ENCODE measurements at regions not wholly inside any gene's neighbourhood (a gene's known extent, or its start where the extent isn't known, plus 50 kb on each side); places are given as distances from the start of the nearest gene placed in this dataset.

DNA sequence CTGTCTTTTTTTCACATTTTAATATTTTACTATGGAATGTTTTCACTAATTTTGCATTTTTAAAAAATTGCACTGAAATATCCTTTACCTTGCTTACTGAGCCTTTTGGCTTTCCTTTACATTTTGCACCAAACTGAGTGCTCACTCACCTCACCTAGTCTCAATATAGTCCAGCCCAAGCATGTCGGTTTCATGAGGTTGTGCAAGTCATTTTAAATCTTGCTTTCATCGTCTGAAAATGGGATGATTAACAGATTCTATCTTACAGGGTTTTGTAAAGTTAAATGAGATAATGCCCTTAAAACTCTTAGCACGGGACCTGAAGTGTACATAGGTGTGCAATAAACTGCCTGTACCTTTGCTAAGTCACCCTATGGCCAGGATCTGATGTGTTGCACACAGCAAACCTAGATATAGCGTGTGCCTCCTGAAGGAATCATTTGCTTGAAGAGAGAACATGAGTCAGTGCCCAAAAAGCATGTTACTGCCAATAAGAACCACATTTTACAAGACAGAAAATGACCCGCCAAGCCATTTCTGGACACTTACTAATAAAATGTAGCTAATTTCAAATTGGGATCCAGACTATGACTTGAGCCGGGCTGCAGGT is 199.8 kb downstream of the JCAD start:
- POLR2A ChIA-PET, result no interaction called here
- CTCF ChIA-PET (ENCODE audit: low intra/inter-chr PET ratio), result no interaction called here
- Histone ChIP-seq H3K79me2 (ENCODE audit: control insufficient read depth, insufficient read depth, low read length) (no peaks in the 10 kb centered on the region), H3K27ac (ENCODE audit: extremely low read depth, low read depth, low read length) (no peak overlapping the region), H3K9me3 (replicated peaks; ENCODE audit: control insufficient read depth, insufficient read depth, low read depth, low read length) (no peaks in the 10 kb centered on the region), H3K9me1 (ENCODE audit: control insufficient read depth, insufficient read depth, low read length) (peaks cover 2% of the 10 kb centered on the region), H4K20me1 (replicated peaks; ENCODE audit: control insufficient read depth, insufficient read depth, low read length) (no peaks in the 10 kb centered on the region), H3K4me3 (no peak overlapping the region), H3K9ac (ENCODE audit: insufficient read depth in 1 of 2, low read depth in 2 of 2, low read length in 2 of 2) (no peak overlapping the region), H3K36me3 (ENCODE audit: control insufficient read depth, insufficient read depth, low read length) (no peaks in the 10 kb centered on the region), H3K4me2 (ENCODE audit: insufficient read depth, low read length) (no peak overlapping the region), H3K4me1 (replicated peaks in 1 of 2; ENCODE audit: control insufficient read depth in 2 of 2, insufficient read depth in 2 of 2, low read length in 2 of 2) (no peaks in the 10 kb centered on the region), H3K27me3 (ENCODE audit: control insufficient read depth in 2 of 2, insufficient read depth in 2 of 2, low read length in 2 of 2) (peaks cover 5 to 13% of the 10 kb centered on the region in 2 experiments; a peak in 3 of 5 replicates), H2AFZ (ENCODE audit: low read depth, low read length) (no peak overlapping the region)
- ATAC-seq (no peak), DNase-seq (ENCODE audit: extremely low read depth in 1 of 4, low spot score in 3 of 4) (no peak), FAIRE-seq (no peak)
- in situ Hi-C loops (cut with MboI), result no loop called here
- intact Hi-C loops (cut with micrococcal nuclease), result no loop called here
- WGBS (ENCODE audit: insufficient coverage, low coverage, missing lambda C conversion rate), result 0% methylated on average over 6 of the region's 6 CpGs
- BruUV-seq (replicated peaks), result no TSS peak
- TF ChIP-seq, protein P1, sequence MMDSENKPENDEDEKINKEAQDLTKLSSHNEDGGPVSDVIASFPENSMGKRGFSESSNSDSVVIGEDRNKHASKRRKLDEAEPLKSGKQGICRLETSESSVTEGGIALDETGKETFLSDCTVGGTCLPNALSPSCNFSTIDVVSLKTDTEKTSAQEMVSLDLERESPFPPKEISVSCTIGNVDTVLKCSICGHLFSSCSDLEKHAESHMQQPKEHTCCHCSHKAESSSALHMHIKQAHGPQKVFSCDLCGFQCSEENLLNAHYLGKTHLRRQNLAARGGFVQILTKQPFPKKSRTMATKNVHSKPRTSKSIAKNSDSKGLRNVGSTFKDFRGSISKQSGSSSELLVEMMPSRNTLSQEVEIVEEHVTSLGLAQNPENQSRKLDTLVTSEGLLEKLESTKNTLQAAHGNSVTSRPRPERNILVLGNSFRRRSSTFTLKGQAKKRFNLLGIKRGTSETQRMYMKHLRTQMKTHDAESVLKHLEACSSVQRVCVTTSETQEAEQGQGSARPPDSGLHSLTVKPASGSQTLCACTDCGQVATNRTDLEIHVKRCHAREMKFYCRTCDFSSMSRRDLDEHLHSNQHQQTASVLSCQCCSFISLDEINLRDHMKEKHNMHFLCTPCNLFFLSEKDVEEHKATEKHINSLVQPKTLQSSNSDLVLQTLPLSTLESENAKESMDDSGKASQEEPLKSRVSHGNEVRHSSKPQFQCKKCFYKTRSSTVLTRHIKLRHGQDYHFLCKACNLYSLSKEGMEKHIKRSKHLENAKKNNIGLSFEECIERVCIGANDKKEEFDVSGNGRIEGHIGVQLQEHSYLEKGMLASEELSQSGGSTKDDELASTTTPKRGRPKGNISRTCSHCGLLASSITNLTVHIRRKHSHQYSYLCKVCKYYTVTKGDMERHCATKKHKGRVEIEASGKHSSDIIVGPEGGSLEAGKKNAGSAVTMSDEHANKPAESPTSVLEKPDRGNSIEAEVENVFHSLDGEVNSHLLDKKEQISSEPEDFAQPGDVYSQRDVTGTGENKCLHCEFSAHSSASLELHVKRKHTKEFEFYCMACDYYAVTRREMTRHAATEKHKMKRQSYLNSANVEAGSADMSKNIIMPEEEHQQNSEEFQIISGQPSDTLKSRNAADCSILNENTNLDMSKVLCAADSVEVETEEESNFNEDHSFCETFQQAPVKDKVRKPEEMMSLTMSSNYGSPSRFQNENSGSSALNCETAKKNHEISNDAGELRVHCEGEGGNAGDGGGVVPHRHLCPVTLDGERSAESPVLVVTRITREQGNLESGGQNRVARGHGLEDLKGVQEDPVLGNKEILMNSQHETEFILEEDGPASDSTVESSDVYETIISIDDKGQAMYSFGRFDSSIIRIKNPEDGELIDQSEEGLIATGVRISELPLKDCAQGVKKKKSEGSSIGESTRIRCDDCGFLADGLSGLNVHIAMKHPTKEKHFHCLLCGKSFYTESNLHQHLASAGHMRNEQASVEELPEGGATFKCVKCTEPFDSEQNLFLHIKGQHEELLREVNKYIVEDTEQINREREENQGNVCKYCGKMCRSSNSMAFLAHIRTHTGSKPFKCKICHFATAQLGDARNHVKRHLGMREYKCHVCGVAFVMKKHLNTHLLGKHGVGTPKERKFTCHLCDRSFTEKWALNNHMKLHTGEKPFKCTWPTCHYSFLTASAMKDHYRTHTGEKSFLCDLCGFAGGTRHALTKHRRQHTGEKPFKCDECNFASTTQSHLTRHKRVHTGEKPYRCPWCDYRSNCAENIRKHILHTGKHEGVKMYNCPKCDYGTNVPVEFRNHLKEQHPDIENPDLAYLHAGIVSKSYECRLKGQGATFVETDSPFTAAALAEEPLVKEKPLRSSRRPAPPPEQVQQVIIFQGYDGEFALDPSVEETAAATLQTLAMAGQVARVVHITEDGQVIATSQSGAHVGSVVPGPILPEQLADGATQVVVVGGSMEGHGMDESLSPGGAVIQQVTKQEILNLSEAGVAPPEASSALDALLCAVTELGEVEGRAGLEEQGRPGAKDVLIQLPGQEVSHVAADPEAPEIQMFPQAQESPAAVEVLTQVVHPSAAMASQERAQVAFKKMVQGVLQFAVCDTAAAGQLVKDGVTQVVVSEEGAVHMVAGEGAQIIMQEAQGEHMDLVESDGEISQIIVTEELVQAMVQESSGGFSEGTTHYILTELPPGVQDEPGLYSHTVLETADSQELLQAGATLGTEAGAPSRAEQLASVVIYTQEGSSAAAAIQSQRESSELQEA (IDR thresholded peaks at IDR 0.05; ENCODE audit: low read depth), result no peak
- no peak for TF ChIP-seq YY1 (IDR thresholded peaks at IDR 0.05; ENCODE audit: borderline replicate concordance in 1 of 3, control insufficient read depth in 1 of 3, extremely low read depth in 1 of 3, insufficient read depth in 3 of 3, insufficient read length in 1 of 3, insufficient replicate concordance in 2 of 3, low read depth in 1 of 3, low read length in 2 of 3)
- TF ChIP-seq ILF3 (IDR thresholded peaks at IDR 0.05; ENCODE audit: borderline replicate concordance), result no peak
- TF ChIP-seq TRIM28 (IDR thresholded peaks at IDR 0.05), result no peak
- TF ChIP-seq FOXJ2 (tag; IDR thresholded peaks at IDR 0.05), result no peak
- TF ChIP-seq ZNF408 (CRISPR knock-in tag; IDR thresholded peaks at IDR 0.05; ENCODE audit: low read depth), result no peak
- TF ChIP-seq, protein P2, sequence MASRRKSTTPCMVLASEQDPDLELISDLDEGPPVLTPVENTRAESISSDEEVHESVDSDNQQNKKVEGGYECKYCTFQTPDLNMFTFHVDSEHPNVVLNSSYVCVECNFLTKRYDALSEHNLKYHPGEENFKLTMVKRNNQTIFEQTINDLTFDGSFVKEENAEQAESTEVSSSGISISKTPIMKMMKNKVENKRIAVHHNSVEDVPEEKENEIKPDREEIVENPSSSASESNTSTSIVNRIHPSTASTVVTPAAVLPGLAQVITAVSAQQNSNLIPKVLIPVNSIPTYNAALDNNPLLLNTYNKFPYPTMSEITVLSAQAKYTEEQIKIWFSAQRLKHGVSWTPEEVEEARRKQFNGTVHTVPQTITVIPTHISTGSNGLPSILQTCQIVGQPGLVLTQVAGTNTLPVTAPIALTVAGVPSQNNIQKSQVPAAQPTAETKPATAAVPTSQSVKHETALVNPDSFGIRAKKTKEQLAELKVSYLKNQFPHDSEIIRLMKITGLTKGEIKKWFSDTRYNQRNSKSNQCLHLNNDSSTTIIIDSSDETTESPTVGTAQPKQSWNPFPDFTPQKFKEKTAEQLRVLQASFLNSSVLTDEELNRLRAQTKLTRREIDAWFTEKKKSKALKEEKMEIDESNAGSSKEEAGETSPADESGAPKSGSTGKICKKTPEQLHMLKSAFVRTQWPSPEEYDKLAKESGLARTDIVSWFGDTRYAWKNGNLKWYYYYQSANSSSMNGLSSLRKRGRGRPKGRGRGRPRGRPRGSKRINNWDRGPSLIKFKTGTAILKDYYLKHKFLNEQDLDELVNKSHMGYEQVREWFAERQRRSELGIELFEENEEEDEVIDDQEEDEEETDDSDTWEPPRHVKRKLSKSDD (conservative IDR thresholded peaks at IDR 0.05; ENCODE audit: low read length), result no peak
- TF ChIP-seq ZNF57 (CRISPR knock-in tag; IDR thresholded peaks at IDR 0.05), result no peak
- no peak for TF ChIP-seq RUNX1 (IDR thresholded peaks at IDR 0.05; ENCODE audit: low read depth)
- TF ChIP-seq MIER1 (IDR thresholded peaks at IDR 0.05; ENCODE audit: low read depth), result no peak
- no peak for TF ChIP-seq SREBF1 (IDR thresholded peaks at IDR 0.05; ENCODE audit: borderline replicate concordance, low read depth, low read length)
- no peak for TF ChIP-seq ZNF584 (CRISPR knock-in tag; IDR thresholded peaks at IDR 0.05; ENCODE audit: low read depth)

All from K562 (cell line).